MV-4-11 (cell line): ENCODE measurements at regions not wholly inside any gene's neighbourhood (a gene's known extent, or its start where the extent isn't known, plus 50 kb on each side); places are given as distances from the start of the nearest gene placed in this dataset.
A peak's percentile ranks its signal among the peaks of the same experiment; 100 is the strongest.

Experiments
- DNase-seq: peaks from one replicate; lab custom pipeline; 2025; lab: John Stamatoyannopoulos, UW

DNA sequence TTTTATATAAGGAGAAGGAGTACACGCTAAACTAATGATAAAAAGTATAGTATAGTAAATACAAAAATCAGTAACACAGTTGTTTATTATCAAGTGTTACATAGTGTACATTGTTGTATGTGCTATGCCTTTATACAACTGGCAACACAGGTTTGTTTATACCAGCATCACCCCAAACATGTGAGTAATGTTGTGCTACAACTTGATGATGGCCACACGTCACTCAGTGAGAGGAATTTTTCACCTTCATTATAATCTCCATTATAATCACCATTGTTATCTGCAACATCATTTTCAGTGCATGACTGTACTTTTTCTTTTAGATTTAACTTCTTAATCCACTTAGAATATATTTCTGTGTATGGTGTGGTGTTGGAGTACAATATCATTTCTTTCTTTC is 204.0 kb upstream of the CTNNB1 start:
- DNase-seq, result no peak

DNA sequence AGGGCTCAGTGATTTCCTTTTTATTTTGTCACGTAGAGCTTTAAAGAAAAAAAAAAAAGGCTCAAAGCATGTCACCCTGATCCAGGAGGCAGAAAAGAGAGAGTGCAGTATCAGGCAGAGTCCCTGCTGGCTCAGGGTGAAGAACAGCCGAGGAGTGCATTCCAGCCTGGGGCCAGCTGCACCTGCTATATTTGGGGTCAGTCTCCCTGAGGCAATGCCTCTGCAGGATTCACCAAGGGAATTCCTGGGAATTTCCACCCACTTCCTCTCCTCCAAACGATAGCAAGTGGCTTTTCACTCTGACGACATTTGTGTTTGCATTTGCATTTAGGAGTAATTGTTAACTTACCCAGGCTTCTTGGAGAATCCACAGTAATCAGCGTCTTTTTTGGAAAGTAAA is 202.9 kb upstream of the CTNNB1 start:
- DNase-seq, result no peak

DNA sequence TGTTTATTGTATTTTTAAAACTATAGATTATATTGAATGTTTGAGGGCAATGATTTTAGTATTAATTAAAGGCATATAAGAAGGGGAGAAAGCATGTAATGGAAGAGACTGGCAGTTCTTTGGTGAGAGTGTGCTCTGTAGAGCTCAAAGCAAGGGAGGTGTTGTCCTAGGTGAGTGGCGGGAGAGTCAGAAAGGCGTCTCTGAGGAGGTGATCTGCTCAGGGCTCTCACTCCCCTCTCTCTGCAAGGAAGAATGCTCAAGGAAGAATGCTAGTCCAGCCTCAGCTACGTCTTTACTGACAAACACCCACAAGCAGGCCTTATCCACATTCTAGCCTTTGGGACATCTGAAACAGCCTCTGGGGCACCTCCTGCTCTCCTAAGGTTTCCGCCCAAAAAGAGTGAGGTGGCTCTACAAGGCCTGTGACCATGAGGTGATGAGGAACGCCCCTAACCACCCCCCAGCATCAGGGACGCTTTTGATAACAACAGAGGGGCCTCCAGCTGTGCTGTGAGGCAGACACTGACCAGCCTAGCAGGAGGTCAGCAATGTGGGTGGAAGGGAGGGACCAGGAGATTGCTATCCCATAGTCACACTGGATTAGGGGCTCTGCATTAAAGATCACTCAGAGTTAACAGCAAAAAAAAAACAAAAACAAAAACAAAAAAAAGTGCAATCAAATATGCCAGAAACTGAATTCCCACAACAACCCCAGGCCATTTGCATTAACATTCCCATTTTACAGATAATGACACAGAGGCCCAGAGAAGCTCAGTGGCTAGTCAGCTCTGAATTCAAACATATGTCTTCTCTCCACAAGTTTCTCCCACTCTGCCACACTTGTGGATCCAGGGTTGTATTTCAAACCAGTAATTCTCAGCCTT is 202.2 kb upstream of the CTNNB1 start:
- DNase-seq, result no peak

DNA sequence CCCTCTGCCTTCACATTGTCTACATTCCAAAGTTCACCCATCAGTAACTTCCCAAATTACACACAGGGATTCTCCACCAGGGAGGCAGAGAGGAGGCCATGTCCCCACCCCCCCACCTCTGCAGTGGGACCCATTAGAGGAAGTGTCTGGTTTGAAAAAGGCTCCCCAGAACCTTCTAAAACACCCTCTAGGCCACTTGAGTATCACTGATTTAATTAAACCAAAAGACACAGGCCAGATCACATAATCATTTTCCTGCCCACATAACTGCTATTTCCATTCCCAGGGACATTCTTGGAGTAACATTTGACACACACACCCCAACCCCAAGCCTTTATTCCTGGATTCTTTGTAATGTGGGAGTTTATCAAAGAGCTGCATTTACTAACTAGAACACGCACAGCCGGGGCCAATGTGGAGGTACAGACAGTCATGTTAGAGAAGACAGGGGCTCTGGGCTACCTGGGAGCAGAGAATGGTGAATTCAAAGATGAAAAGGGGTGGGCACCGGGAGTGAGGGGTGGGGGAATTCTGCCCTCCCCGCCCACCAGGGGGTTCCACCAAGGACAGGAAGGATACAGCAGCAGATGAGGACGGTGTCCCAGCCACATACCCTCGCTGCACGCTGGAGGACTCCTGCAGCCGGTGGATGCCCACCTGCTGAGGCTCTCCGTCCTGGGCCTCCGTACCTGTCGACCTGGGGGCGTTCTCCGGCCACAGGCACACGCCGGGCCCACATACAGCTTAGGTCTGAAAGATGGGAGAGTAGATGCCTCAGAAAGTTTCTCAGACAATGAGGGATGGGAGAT is 201.4 kb upstream of the CTNNB1 start:
- no peak for DNase-seq

DNA sequence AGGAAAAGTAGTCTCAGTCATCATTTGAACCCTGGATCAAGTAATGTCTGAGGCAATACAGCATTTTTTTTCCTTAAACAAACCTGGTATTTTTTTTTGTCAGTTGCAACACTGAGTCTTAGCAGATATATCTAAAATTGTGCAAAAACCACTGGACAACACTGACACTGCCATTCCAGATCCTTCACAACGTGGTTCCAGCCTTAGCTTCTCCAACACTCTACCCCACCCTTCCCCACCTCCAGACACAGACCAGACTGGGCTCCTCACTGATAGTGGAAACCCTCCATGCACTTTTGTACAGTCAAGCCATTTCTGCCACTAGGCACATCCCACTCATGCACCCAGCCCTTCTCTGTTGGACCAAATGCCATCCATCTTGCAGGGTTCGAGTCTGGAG is 199.6 kb upstream of the CTNNB1 start:
- DNase-seq, result no peak

DNA sequence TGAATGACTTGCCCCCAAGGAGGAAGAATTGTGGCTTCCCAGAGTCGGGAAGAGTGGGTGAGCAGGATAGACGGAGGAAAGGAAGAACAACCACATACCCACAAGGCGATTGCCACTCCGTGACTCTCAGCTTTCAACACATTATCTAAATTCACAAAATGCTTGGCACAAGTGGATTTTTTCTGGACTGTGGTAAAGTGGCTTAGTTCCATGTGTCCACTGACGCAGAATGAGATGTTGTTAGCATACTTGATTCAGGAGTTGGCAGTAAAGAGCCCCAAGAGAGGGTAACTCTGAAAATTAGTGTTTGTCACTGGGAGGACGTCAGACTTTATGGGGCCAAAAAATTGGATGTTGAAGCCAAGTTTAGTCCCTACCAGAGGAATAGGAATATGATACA is 198.8 kb upstream of the CTNNB1 start:
- DNase-seq, result no peak

DNA sequence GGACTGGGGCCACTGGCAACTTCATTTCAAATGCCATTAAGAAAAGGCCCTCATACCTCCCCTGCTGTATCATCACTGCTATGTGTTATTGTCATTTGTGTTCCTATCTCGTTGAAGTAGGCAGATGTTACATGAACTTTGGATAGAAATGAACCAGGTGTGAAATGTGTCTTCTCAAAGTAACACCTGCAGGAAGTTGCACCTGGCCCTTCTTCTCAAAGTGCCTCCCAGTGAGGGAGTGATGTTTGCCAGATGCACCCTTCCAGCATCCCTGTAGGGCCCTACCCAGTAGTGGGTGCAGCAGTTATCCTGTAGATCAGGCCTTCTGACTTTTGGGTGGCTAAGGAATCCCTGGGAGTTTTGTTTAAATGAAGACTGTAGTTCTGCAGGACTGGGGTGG is 197.7 kb upstream of the CTNNB1 start:
- no peak for DNase-seq

DNA sequence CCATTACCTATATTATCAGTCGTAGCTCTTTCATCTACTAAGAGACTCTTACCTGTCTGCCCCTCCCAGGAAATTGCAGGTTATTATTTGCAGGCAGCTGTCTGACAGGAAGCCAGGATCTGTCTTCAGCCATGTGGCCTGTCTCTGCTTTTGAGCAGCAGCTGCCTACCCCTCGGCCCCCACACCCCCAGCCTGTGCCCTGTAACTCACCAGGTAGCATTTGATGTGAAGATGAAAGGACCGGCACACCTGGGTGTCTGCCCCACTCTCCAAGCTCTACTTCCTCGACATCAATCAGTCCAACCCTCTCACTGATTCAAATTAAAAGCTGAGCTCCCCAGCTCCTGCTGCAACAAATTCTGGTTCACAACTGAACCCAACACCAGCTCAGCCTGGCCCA is 197.2 kb upstream of the CTNNB1 start:
- DNase-seq, result no peak

DNA sequence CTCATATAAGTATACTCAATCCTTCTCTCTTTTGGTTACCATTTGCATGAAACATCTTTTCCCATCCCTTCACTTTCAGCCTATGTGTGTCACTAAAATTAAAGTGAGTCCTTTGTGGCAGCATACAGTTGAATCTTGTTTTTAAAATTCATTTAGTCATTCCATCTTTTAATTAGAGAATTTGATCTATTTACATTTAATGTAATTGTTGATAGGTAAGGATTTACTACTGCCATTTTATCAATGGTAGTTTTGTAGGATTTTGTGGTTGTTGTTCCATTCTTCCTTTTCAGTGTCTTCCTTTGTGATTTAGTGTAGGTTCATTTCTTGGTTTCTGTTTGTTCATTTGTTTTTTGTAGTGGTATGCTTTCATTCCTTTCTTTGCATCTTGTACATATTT is 191.9 kb upstream of the CTNNB1 start:
- DNase-seq, result no peak

DNA sequence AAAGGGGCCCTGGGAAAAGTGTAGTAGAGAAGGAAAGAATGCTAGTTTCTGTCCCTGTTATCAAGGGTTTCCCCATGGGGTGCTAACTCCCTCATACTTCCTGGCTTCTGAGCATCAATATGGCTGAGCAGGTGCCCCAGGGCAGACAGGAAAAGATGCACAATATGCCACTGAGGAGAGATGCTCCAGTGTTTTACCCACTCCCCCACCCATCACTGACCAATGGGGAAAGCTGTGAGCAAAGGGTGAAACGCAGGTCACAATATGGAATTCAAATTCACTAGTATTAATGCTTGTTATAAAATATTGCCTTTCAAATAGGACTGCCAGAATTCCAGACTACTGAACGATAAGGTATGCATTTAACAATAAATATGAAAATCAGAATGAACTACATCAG is 187.5 kb upstream of the CTNNB1 start:
- DNase-seq, result no peak

DNA sequence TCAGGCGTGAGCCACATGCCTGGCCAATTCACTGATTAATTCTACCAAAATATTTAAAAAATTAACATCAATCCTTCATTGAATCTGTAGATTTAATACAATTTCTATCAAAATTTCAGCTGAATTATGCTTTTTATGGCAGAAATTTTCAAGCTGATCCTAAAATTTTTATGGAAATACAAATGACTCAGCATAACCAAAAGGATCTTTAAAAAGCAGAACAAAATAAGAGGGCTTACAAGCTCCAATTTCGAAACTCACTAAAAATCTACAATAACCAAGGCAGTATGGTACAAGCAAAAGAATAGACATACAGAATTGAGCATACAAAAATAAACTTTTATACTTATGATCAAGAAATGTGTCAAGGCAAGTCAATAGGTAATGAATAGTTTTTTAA is 180.4 kb upstream of the CTNNB1 start:
- peak; percentile 41 for DNase-seq

DNA sequence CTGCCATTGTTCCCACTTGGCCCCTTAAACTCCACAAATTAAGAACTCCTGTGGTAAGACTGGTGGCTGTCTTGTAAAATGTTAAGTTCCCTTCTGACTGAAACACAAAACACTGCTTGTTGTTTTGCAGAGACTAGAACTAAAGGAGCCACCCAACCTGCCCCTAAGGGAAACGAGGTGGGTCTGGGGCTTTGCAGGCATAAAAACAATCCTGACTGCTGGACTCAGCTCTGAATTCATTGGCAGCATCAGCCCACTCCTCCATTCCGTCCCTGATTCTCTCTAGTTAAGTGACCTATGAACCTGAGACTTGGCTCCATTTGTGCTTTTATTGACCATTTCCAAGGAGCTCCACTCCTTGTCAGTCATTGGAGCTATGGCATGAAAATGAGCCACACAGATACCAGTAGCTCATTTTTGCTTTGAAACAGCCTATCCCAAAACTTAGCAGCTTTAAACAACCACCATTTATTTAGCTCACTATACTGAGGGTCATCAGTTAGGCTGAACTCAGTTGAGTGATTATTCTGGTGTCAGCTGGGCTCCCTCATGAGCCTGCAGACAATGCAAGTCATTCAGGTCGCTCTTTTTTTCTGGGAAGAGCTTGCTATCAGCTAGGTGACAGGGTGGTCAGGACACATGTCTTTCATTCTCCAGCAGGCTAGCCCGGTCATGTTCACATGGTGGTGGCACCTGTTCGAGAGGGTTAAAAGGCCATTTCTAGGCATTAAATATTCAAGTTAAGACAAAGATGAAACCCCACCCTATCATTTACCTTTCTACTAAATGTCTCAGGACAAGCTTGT is 175.1 kb upstream of the CTNNB1 start:
- DNase-seq, result no peak

DNA sequence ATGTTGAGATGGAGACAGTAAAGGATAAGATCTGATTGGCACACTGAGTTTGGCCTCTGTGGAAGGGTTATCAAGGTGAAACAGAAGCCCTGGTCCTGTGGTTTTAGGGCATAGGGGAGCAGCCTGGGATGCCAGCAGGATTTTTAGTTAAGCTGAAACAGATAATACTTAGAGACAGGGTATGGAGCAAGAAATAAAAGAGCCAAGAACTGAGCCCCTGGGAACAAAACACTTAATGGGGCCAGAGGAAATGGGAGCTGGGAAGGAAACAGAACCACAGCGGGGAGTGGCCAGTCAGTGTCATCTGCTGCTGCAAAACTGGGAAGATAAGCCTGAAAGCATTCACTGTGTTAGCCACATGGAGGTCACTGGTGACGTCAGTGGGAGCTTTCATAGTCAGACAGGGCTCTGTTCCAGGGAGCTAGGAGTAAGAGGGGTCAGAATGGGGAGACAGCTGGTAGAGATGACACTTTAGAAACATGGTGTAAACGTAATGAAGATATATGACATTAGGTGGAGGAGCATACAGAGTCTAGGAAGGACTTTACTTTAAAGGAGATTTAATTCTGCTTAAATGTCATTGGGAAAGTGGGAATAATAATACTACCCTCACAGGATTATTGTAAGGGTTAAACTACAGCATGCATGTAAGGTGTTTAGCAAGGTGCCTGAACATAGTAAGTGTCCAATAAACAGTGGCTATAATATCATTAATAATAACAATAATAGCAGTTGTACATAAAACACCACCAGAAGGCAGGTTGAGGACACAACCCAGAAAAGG is 172.7 kb upstream of the CTNNB1 start:
- peak; percentile 34 for DNase-seq

DNA sequence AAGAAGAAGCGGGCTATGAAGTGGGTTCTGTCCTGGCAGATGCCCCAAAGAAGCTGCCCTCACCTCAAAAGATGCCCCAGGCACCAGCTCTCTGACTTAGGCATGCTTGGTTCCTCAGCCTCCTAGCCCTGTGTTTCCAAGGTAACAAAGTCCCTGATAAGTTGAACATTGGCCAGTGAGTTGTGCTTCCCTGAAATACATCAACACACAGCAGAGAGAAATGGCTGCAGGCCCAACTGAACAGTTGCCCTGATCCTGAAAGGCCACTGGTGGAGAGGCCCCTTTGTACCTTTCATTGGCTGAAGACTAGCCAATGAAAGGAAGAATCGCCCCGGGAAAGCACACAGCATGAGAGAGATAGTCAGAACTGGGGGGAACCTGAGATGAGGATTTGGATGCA is 169.9 kb upstream of the CTNNB1 start:
- no peak for DNase-seq

DNA sequence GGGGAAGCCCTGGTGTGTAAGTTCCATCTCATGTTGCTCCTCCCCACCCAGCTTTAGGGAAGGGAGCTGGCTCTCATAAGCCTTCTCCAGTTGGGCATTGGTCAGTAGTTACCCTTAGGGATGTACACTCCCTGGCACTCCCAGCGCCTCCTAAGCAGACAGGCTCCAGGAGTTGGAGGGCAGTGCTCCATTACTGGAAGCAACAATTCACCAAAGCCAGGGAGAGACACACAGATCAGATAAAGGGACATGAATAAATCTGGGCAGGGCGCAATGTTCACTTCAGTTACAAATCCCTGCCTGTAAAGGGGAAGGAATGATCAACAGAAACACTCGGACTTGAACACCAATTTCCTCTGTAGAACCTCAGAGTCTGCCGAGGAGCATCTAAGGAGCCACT is 169.1 kb upstream of the CTNNB1 start:
- DNase-seq, result no peak

DNA sequence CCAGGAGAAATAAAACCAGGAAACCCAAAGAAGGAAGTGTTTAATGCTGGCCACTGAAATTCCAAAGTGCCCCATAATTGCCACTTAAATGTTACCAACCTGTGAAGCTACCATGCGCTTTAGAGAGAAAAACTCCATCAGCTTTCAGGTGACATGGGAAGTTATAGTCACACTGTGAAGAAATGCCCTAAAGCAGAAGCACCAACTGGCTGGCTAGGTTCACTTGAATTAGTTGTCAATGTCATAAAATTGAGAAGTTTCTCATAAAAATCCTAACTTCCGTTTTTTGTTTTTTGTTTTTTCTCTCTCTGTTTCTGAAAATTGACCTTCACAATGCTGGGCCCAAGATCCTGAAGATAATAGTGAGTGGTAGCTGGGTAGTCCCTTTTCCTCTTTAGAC is 167.9 kb upstream of the CTNNB1 start:
- DNase-seq, result peak; percentile 52

DNA sequence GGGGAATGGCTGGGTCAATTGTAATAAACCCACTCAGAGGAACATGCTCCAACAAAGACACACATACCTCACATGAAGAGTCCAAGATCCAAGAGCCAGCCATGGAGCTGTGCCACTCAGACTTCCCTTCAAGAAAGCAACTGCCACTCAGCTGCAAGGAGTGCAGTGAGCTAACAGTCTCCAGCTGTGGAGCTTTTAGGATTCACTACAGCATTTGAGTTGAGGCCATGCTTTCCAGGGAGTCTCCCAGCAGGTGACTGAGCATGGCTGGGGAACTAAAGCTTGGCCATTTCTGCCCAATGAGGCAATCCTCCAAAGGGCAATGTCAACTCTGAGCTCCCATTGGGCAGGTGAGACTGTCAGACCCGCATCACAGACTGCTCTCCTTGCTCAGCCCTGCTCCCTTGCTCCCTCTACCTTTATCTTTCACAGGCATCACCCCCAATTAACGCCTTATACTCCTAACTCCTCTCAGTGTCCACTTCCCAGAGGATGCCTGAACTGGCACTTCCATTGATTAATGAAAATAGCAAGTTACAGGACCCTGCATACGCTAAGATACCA is 165.3 kb upstream of the CTNNB1 start:
- DNase-seq, result no peak

DNA sequence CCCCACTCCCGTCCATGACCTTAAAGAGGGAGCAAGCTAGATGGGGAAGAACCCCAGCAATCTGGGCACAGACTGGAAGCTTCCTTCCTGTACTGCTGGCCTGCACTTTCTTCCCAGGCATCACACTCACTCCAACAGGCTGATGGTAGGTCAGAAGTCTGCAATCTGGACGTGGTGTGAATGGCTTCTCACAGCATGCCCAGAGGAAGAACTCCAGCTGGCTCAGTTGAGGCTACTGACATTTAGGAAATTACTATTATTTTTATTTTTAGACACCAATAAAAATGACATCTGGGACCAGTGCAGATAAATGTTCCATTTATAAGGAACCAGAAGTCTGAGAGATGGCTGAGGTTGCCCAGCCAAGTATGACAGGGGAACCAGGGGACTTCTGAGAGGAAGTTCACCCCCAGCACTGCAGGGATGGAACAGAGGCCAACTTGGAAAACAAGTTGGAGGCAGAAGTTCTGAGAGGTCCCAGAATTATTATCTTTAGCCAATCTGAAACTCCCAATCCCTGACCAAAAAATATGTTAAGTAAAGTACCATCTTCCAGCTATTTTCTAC is 163.8 kb upstream of the CTNNB1 start:
- no peak for DNase-seq

DNA sequence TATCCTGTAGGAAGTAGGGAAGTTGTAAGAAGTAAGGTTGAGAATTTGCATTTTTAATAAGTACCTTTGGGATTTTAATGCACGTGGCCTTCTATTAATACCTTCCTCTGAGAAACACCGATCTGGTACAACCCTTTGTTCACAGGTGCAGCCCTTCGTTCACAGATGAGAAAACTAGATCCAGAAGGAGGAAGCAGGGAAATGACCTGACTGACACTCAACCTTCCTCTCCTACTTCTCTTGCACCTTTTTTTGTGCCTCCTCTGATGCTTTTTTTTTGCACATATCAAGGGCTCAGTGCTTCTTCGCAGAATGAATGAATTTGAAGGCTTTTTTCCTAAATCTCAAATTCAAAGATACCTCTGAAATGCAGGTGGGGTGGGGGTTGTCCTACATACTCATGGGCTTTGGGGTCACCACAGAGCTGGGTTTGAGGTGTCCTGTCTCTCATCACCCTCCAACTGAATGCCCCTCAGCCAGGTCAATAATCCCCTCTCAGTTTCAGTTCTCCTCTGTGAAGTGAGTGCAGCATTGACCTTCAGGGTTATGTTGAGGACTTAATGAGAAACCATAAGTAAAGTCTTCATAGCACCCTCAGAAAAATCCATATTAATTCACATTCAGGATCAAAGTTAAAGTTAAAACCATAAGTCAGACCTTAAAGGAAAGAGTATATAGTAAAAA is 161.5 kb upstream of the CTNNB1 start:
- DNase-seq, result peak; percentile 14

DNA sequence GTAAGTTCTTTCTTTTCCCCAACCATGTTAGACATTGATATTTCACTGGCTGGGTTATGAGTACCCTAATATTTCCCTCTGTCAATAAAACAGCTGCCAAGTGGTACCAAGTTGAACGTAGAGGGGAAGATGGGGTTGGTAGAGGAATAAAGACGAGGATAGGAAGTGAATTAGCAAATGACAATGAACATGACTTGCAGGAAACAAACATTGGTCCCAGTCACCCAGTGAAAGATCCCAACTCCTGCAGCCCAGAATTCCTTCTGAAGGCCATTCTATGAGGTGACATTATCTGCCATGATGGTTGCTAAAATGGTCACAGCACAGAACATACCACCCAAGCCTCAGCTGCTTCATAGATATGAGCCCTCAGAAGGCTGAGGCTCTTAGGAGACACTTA is 159.0 kb upstream of the CTNNB1 start:
- DNase-seq, result no peak
